Left ventricle myocardium superior (tissue), 1 donor: ENCODE measurements at regions not wholly inside any gene's neighbourhood (a gene's known extent, or its start where the extent isn't known, plus 50 kb on each side); places are given as distances from the start of the nearest gene placed in this dataset.
A peak's percentile ranks its signal among the peaks of the same experiment; 100 is the strongest.
"Not testable (repeated sequence)": the region's sequence is repeated elsewhere in the genome, so short reads cannot be mapped to it uniquely, and the experiment has no call there.

Experiments
- ATAC-seq: fragments of 200-7000 bp; cut with Tn5 transposase; one replicate; pipeline ENCODE4 v1.9.1; 2020; ENCODE audit warnings: mild to moderate bottlenecking, moderate library complexity
- DNase-seq: peaks from one replicate; pipeline ENCODE4 v3.0.0-alpha.2; 2020
- intact Hi-C: fragments of 100-400 bp; cut with micrococcal nuclease; formaldehyde crosslinking; loops from one replicate; pipeline ENCODE4 v1.11.0; 2022
- donor health status: DM: no; HTN: yes; CAD: no; lungs with severe emphysema.

DNA sequence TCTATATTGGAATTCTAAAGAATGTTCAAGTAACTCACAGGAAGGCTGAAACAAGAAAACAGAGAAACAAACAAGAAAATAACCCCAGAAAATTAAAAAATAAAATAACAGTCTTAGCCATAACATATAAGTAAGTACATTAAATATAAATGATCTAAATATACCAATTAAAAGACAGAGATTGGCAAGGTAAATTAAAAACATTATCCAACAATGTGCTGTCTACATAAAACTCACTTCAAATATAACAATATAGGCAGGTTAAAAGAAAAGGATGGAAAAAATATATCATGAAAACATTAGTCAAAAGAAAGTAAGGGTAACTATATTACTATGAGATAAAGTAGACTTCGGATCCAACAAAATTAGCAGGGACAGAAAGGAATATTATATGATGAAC lies 98.1 kb upstream of the NANOS1 start:
- DNase-seq (no peak), ATAC-seq (no peak)
- intact Hi-C loops, result no loop called here

DNA sequence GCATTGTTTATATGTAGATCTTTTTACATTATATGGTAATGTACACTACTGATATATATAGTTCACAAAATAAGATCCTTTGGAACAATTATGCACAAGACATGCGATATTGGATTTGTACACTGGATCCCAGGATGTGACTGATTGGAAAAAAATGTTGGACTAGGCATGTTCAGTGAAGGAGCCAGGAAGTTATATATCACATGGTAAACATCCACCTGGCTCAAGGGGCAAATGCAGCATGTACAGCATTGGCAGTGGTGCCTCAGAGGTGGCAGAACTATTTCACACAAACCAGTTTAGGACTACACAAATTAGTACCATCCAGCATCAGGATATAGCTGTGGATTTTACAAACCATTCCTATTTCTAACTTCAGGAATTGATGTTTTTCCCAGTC lies 97.4 kb upstream of the NANOS1 start:
- intact Hi-C loops, ATAC-seq, DNase-seq: not testable (repeated sequence)

DNA sequence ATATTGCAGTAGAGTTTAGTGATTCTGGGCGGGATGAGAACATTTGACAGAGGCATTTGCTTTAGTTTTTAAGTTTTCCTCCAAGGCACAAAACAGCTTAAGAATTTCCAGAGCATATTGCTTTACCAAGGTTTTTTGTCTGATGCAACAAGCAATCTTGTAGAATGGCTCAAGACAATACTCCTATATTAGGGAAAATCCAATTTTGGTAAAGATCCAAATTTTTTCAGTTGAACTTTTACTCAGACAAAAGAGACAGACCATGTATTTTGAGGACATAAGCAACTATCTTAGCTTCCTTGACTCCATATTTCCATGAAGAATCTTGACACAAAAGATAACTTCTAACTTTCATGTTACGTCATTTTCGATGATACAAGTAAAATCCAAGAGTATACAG lies 92.3 kb upstream of the NANOS1 start:
- intact Hi-C loops, result no loop called here
- no peak for DNase-seq
- no peak for ATAC-seq

DNA sequence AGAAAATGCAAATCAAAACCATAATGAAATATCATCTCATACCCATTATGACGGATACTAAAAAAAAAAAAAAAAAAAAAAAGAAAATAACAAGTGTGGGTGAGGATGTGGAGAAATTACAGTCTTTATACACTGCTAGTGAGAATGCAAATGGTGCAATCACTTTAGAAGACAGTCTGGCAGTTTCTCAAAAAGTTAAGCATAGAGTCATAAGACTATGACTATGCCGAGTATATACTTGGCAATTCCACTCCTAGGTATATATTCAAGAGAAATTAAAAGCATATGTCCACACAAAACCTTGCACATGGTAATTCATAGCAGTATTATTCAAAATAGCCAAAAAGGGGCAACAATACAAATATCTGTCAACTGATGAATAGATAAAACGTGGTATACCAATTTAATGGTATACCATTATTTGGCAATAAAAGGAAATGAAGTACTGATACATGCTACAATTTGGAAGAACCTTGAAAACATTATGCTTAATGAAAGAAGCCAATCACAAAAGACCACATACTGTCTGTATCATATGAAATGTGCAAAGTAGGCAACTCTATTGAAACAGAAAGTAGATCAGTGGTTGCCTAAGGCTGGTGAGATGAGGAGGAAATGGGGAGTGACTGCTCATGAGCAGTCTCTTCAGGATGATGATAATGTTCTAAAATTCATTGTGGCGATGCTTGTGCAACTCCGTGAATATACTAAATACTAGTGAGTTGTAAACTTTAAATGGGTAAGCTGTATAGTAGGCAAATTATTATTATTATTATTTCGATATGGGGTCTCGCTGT lies 90.1 kb upstream of the NANOS1 start:
- ATAC-seq (no peak), DNase-seq (no peak)
- intact Hi-C loops, result no loop called here

DNA sequence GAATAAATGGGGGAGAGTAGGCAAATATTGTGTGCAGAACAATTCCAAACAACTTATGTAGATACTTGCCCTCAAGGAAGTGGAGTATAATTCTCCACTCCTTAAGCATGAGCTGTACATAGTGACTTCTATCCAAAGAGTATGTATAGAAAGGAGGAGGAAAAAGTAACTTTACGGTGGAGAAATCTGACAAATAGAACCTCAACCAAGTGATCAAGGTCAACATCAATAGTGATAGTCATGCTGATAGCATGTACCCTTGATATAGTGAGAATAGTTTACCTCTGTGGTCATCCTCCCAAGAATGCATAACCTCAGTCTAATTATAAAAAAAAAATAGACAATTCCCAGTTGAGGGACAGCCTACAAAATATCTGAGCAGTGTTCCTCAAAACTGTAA lies 89.1 kb upstream of the NANOS1 start:
- intact Hi-C loops, result no loop called here
- no peak for ATAC-seq
- DNase-seq, result no peak

DNA sequence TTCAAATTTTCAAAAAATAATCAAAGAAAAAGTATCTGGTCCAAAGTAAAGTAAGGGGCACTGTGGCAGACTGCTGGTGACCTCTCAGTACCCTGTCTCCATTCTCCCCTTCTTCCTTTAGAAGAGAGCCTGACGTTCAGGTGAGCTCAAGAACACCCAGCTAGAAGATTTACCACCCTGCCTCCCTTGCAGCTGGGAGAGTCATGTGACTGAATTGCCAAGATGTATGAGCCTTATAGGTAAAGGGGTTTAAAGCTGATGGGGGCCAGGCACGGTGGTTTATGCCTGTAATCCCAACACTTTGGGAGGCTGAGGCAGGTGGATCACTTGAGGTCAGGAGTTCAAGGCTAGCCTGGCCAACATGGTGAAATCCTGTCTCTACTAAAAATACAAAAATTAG lies 86.3 kb upstream of the NANOS1 start:
- DNase-seq (no peak), ATAC-seq (no peak)
- intact Hi-C loops, result no loop called here

DNA sequence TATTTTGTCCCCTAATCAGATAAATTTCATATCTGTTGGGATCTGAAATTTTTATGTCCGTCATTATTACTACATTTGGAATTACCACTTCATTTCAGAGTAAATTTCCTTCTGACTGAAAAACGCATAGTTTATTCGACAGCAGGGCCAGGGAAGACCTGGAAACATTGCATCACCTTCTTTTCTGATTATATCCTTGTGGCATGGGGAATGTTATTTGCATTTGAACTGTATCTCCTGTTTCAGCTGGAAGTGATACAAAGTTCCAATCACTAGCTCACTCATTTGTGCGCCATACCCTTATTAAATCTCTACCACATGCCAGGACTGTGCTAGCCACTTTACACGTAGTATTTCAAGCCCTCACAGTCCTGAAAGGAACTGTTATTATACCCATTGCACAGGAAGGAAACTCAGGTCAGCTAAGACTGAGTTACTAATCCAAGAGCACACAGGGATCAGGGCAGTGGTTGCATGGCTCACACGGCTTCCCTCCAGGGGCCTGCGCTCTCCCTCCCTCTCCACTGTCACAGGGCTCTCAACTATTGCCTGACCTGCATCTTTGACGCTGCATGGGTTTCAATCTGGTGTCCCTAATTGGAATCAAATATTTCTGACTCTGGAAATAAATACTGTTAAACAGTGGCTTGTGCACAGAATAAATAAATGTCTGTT lies 84.4 kb upstream of the NANOS1 start:
- DNase-seq (no peak), ATAC-seq (no peak)
- intact Hi-C loops, result no loop called here

DNA sequence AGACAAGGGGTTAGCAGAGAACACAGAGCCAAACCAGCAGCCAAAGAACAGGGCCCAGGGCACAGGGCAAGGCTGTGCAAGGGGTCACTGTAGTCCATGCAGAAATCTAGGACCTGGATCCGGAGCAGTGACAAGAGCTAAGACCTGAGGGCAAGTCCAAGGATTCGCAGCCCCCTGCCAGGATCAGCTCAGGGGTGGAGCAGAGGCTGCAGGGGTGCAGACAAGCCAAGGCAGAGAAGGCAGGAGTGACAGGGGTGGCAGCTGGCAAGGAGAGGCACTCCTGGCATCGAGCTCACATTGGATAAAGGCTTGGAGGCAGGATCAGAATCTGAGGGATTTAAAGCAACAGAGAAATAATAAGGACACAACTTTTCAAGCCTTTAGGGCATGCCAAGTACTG lies 80.7 kb upstream of the NANOS1 start:
- ATAC-seq (peak; percentile 78), DNase-seq (peak; percentile 52)
- intact Hi-C loops, result no loop called here

DNA sequence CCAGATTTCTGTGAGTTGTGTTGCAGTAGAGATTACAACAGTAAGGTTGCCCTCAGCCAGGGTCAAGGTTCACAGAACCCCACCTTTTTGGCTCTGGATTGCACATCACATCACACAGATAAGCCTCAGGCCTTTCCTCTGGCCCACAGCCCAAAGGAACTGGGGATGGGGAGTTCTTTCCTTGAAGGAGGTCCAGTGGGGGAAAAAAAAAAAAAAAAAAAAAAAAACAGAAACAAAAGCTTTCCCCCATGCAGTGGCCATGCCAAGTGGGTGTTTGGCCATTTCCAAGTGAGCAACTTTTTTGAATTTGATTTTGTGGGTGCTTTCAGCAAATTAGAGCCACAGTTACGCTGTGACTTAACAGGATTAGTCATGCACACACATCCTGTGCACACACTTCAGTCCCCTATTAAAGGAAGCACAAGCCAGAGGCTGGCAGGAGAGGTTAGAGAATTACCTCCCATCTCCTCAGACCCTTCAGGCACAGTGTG lies 79.3 kb upstream of the NANOS1 start:
- intact Hi-C loops, result no loop called here
- DNase-seq (no peak), ATAC-seq (no peak)

DNA sequence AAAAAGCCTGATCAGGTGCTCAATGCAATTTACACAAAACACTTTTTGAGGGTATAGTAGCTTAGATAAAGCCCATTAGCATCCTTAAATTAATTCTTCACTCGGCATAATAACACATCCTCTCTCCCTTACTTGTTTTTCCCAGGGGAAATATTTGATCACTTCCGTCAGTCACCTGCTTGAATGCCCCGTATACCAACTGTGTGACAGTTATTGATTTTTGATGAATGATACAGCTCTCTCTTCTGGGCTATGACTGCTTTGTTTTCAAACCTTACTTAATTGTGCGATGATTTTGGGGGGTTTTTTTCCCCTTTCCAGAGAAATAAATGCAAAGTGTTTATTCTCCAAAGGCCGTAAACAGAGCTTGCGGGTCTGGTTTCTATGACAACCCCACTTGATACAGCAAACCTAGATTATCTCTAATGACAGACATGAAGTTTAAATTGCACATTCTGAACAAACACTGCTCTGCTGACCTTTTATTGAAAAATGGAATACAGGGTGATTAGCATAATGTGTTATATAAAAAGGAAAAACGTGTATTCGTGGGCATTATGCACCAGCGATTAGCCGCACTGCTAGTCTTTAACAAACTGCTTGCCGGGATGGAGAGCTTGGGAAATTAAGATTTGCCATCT lies 78.4 kb upstream of the NANOS1 start:
- DNase-seq, result no peak
- no peak for ATAC-seq
- intact Hi-C loops, result no loop called here

DNA sequence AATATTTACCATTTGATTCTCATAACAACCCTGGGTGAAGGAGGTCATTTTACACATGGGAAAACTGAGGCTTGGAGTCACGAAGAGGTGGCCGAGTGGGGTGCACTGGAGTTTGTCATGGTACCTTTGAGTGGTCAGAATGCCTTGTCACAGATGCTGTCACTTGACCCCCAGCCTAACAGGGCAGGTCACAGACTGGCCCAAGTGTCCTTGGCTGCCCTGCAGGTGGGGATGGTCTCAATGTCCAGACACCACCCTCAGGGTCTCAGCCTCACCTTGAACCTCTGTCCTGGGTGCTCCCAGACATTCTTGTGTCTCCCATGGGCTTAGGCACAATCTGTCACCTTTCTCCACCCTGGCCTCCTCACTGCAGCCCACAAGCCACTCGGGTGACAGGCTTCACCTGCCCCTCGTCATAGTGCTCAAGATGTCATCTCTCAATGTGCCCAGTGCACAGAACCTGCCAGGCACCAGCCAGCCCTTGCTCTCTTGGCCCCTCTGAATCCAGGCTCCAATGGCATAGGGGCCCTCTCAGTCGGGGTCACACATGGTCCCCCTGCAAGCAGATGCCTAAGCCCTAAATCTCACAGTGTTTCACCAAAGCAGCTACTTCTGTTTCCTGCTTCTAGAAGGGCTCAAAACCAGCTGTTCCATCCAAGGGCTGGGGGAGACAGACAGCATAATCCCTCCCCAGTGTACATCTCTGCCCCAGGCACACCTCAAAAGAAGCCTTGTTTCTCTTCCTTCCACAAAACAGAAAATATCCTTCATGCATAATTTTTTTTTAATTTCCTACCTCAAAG lies 76.8 kb upstream of the NANOS1 start:
- no peak for DNase-seq
- ATAC-seq, result no peak
- intact Hi-C loops, result no loop called here

DNA sequence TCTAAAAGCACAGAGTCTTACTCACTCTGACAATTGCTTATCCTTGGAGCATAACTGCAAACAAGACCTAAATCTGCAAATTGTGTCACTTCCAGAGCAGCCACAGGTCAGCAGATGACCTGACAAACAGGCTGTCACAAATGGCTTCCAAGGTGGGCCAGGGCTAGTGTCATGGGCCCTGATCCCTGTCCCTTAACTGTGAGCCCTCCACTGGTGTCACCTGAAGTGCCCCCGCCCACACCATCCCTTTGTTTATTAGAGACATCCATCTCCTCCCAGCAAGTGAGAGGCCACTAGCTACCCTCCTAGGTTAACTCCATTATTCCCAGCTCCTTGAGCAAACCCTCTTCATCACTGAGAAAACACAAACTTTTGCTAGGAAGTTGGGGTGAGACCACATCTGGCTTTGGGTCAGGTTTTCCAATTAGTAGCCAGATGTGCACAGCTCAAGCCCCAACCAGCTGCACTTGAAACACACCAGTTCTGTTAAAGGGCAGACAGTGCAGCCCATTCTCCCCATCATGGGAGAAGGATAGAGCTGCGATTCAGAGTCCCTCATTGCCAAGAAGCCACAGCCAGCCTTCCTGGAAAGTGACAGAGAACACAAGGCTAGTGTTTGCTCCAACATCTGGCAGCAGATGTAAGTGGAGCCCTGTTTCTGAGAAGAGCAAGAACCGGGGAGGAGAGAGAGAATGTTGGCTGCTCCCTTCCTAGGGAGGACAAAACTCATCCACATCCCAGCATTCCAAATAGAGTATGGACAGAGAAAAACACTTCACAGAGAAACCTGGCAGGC lies 75.7 kb upstream of the NANOS1 start:
- DNase-seq (no peak), ATAC-seq (peak; percentile 51)
- intact Hi-C loops, result no loop called here

DNA sequence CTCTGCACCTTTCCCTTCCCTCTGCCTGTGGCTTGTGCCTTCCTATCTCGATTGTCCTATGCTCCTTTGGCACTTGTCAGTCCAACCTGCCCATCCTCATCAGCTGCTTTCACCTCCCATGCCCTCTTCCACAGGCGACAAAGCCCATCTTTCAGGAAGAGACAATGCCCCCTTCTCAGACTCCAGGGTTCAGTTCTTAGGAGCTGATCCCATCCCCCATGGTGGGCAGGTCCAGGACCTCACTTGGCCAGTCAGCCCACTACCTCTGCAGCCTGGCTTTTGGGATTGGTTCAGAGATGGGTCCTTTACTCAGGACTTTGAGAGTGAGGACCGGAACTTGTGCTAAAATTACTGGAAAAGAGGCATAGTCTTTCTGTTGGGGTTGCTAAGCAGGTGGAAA lies 74.0 kb upstream of the NANOS1 start:
- ATAC-seq (no peak), DNase-seq (no peak)
- intact Hi-C loops, result no loop called here

DNA sequence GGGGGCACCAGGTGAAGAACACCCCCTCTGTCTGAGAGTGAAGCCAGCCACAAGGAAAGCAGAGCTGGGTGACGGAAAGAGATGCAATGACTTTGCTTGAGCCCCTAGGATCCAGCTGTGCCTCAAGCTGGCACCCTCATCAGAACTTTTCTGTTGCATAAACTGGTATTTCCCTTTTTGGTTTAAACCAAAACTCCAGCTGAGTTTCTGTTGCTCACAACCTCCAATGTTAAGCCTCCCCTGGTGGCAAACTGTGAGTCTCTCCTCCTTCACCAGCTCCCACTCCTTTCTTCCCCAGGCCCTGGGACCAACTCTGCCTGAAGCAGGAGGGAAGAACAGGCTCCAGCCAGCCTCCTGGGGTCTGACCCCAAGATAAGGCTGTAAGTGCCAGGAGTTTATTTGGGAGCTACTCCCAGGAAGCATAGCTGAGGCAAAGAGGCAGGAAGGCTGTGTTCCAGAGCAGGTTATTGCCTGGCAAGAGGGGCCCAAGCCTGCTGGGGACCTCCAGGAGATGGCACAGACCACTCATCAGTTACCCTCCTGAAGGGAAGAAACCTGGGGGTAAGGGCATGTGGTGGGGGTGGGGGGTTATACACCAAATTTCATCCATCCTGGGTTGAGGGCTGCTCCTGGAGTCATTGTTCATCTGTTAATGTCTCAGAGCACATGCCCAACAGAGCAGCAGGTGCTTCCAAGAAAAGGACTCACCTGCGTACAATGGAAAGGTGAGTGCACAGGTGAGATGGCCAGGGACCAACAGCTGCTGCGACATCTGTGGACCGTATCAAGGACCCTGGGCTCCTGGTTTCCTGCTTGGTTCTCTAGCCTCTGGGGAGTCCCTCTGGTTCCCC lies 73.3 kb upstream of the NANOS1 start:
- intact Hi-C loops, result no loop called here
- ATAC-seq (no peak), DNase-seq (no peak)

DNA sequence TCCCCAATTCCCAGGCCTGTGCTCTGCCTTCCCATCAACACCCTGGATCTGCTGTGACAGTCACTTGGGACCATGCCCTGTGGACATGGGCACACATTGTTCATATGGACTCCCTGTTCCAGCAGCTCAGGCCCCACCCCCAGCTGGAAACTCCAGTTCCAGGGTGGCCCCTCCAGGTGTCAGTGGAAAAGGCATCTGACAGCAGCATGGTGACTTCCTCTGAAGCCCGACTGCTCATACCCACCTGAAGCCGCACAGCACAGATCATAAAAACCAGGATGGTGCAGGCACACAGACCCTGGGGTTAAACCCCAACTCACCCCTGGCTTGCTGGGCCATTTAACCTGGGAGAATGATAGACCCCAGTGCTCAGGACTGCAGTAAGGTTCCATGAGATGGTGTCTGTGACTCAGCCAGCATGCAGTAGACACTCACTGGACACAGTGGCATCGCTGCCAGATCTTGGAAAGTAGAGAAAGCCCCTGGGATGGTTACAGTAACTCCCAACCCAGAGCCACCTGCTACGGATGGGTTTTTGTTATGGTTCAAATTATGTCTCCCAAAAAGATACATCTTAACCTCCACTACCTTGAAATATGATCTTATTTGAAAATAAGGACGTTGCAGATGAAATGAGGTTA lies 72.6 kb upstream of the NANOS1 start:
- ATAC-seq (peak; percentile 69), DNase-seq (peak; percentile 76)
- intact Hi-C loops, result no loop called here

DNA sequence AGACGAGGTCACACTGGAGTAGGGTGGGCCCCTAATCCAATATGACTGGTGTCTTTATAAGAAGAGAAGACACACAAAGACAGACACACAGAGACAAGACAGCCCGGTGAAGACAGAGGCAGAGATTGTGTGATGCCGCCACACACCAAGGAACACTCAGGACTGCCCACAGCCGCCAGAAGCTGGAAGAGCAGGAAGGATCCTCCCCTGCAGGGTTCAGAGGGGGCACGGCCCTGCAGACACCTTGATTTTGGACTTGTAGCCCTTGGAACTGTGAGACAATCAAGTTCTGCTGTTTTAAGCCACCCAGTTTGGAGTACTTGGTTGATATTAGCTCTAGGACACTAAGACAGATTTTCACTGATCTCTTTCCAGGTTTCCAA lies 72.1 kb upstream of the NANOS1 start:
- intact Hi-C loops, result no loop called here
- DNase-seq (no peak), ATAC-seq (no peak)

DNA sequence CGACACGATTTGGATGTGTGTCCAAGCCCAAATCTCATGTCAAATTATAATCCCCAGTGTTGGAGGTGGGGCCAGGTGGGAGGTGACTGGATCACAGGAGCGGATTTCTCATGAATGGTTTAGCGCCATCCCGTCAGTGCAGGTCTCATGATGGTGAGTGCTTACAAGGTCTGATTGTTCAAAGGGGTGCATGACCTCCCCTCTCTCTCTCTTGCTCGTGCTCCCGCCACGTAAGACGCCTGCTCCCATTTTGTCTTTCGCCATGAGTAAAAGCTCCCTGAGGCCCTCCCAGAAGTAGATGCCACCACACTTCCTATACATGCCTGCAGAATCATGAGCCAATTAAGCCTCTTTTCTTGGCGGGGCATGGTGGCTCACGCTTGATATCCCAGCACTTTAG lies 71.5 kb upstream of the NANOS1 start:
- intact Hi-C loops, result no loop called here
- no peak for DNase-seq
- ATAC-seq, result no peak

DNA sequence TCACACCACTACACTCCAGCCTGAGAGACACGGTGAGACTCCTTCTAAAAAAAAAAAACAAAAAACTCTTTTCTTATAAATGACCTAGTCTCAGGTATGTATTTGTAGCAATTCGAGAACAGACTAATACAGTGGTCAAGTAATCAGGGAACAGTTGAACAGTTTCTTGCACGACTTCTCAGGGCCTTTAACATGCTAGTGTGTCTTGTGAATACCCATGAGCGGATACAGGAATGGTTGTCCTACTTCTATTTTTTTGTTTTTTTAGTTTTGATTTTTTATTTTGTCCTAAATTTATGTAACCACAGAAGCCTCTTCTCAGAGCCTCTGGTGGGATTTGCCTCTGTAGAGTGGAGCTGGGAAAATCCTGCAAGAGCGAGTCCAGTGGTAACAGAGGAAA lies 71.0 kb upstream of the NANOS1 start:
- DNase-seq, result no peak
- intact Hi-C loops, result no loop called here
- no peak for ATAC-seq
